ENCODE measurements at regions not wholly inside any gene's neighbourhood (a gene's known extent, or its start where the extent isn't known, plus 50 kb on each side); places are given as distances from the start of the nearest gene placed in this dataset.

- TF ChIP-seq CTCF (IDR thresholded peaks at IDR 0.05; ENCODE audit: low read depth, low read length) = no peak
Observed at GRCh38 chr2:56531668-56532420, 348.1 kb downstream of the CCDC85A start.

GRCh38 chr2:56534321-56534720 is 350.5 kb downstream of the CCDC85A start:
- no peak for TF ChIP-seq CTCF (IDR thresholded peaks at IDR 0.05; ENCODE audit: low read depth, low read length)
- no peak for DNase-seq (ENCODE audit: extremely low read depth, low read depth)

More at GRCh38 chr2:56531668-56532420, 348.1 kb downstream of the CCDC85A start:
- DNase-seq (ENCODE audit: extremely low read depth, low read depth) = no peak

- no peak for TF ChIP-seq CTCF (IDR thresholded peaks at IDR 0.05; ENCODE audit: low read depth, low read length)
- no peak for DNase-seq (ENCODE audit: extremely low read depth, low read depth)
Observed at GRCh38 chr2:56537756-56538155, 354.0 kb downstream of the CCDC85A start.

GRCh38 chr2:56539618-56540017 is 355.8 kb downstream of the CCDC85A start:
- DNase-seq (ENCODE audit: extremely low read depth, low read depth) = no peak
- no peak for TF ChIP-seq CTCF (IDR thresholded peaks at IDR 0.05; ENCODE audit: low read depth, low read length)

GRCh38 chr2:56540467-56540866 is 356.7 kb downstream of the CCDC85A start:
- no peak for DNase-seq (ENCODE audit: extremely low read depth, low read depth)
- TF ChIP-seq CTCF (IDR thresholded peaks at IDR 0.05; ENCODE audit: low read depth, low read length) = no peak

GRCh38 chr2:56540916-56541315 is 357.1 kb downstream of the CCDC85A start:
- TF ChIP-seq CTCF (IDR thresholded peaks at IDR 0.05; ENCODE audit: low read depth, low read length) = no peak
- no peak for DNase-seq (ENCODE audit: extremely low read depth, low read depth)

GRCh38 chr2:56542213-56542612 is 358.4 kb downstream of the CCDC85A start:
- no peak for DNase-seq (ENCODE audit: extremely low read depth, low read depth)
- TF ChIP-seq CTCF (IDR thresholded peaks at IDR 0.05; ENCODE audit: low read depth, low read length) = no peak

Data from AG09319 (cell line).